HCT116 (cell line): ENCODE measurements at regions not wholly inside any gene's neighbourhood (a gene's known extent, or its start where the extent isn't known, plus 50 kb on each side); places are given as distances from the start of the nearest gene placed in this dataset.
A peak's percentile ranks its signal among the peaks of the same experiment; 100 is the strongest.

Experiments used
- ATAC-seq: fragments of 200-7000 bp; cut with Tn5 transposase; 2 replicates; pipeline ENCODE4 v1.9.1; 2020; ENCODE audit warnings: mild to moderate bottlenecking, moderate library complexity
- BruUV-seq: library from RNA; stranded (reverse); fragments of 400-500 nt; replicated peaks from 2 replicates; lab custom pipeline; 2021; lab: Mats Ljungman, UMichigan
- CTCF ChIA-PET: fragments of 300-600 bp; sonication (Branson Sonifier 250); formaldehyde crosslinking; loops from one replicate; lab custom pipeline; 2021; ENCODE audit warnings: antibody characterized with exemption; lab: Charles Lee
- POLR2A ChIA-PET: fragments of 300-600, 350-600 bp; sonication (Branson Sonifier 250); formaldehyde crosslinking; loops from one replicate; lab custom pipeline; 2021; ENCODE audit warnings: antibody characterized with exemption; lab: Charles Lee
- RAD21 ChIA-PET, 2 experiments: fragments of 300-600 bp; sonication (Branson Sonifier 250); formaldehyde crosslinking; loops; one replicate each; lab custom pipeline; 2023; ENCODE audit warnings: low total read pairs in 2 of 2; ENCODE audit not compliant: uncharacterized antibody in 2 of 2, unreplicated experiment in 2 of 2, low non-redundant PET in 1 of 2; lab: Charles Lee
- DNase-seq: peaks from one replicate; pipeline ENCODE4 v3.0.0-alpha.2; 2010; ENCODE audit warnings: low read depth, low spot score
- H2AFZ ChIP-seq: fragments of 200-600 bp; shearing (Covaris generic), sonication (generic); 2 replicates; pipeline ENCODE4 v1.6.1; 2017; ENCODE audit warnings: low read depth, mixed run types, mixed read lengths, antibody characterized with exemption, low read length; ENCODE audit not compliant: poor library complexity, severe bottlenecking
- H3K27ac ChIP-seq: 2 replicates; pipeline ENCODE4 v1.5.1; 2012; ENCODE audit warnings: low read depth, low read length
- H3K27me3 ChIP-seq: fragments of 200-600 bp; sonication (generic); 2 replicates; pipeline ENCODE4 v1.6.1; 2016; ENCODE audit warnings: mixed run types, low read length, mixed read lengths; ENCODE audit not compliant: insufficient read depth
- H3K36me3 ChIP-seq, 2 experiments: fragments of 200-500 bp in 1 of 2; fragments of 200-600 bp in 1 of 2; sonication (Bioruptor generic) in 1 of 2; sonication (generic) in 1 of 2; 2 replicates each; pipeline versions ENCODE4 v1.5.1 to v1.6.1; 2014 to 2016; ENCODE audit warnings: low read length in 2 of 2, inconsistent platforms in 1 of 2, mixed read lengths in 1 of 2, mixed run types in 1 of 2; ENCODE audit not compliant: insufficient read depth in 2 of 2, control insufficient read depth in 1 of 2
- H3K4me1 ChIP-seq, 2 experiments: fragments of 200-600 bp in 1 of 2; sonication (generic) in 1 of 2; 2 replicates each; pipeline versions ENCODE4 v1.5.1 to v1.6.1; 2012 to 2017; ENCODE audit warnings: low read length in 2 of 2, inconsistent platforms in 1 of 2, mild to moderate bottlenecking in 1 of 2, mixed read lengths in 1 of 2, mixed run types in 1 of 2, moderate library complexity in 1 of 2; ENCODE audit not compliant: insufficient read depth in 2 of 2, control insufficient read depth in 1 of 2
- H3K4me2 ChIP-seq: fragments of 200-600 bp; sonication (generic); 2 replicates; pipeline ENCODE4 v1.6.1; 2017; ENCODE audit warnings: mixed run types, low read length, mixed read lengths
- H3K4me3 ChIP-seq, 2 experiments: fragments of 200-600 bp in 1 of 2; sonication (generic) in 1 of 2; replicated peaks in 1 of 2; 2 replicates each; pipeline ENCODE4 v1.5.1; 2011 to 2016; ENCODE audit warnings: low read length in 2 of 2, control low read depth in 1 of 2, low read depth in 1 of 2, mild to moderate bottlenecking in 1 of 2, mixed read lengths in 1 of 2, mixed run types in 1 of 2
- H3K79me2 ChIP-seq: fragments of 200-600 bp; sonication (generic); 2 replicates; pipeline ENCODE4 v1.6.1; 2017; ENCODE audit warnings: mild to moderate bottlenecking, mixed run types, low read length, moderate library complexity, mixed read lengths; ENCODE audit not compliant: insufficient read depth
- H3K9ac ChIP-seq: fragments of 200-600 bp; sonication (generic); 2 replicates; pipeline ENCODE4 v1.6.1; 2016; ENCODE audit warnings: low read length, mixed read lengths
- H3K9me2 ChIP-seq: fragments of 200-600 bp; sonication (generic), shearing (Covaris generic); 2 replicates; pipeline ENCODE4 v1.6.1; 2017; ENCODE audit warnings: mixed run types, mild to moderate bottlenecking, moderate library complexity; ENCODE audit not compliant: insufficient read depth
- H3K9me3 ChIP-seq, 2 experiments: fragments of 200-500 bp in 1 of 2; fragments of 200-600 bp in 1 of 2; sonication (Bioruptor generic) in 1 of 2; sonication (generic) in 1 of 2; 2 replicates each; pipeline ENCODE4 v1.6.1; 2014 to 2017; ENCODE audit warnings: low read length in 2 of 2, mixed read lengths in 2 of 2, inconsistent platforms in 1 of 2, low read depth in 1 of 2, mild to moderate bottlenecking in 1 of 2, mixed run types in 1 of 2, moderate library complexity in 1 of 2; ENCODE audit not compliant: control insufficient read depth in 1 of 2, insufficient read depth in 1 of 2
- H4K20me1 ChIP-seq: fragments of 200-600 bp; sonication (generic), shearing (Covaris generic); 2 replicates; pipeline ENCODE4 v1.6.1; 2017; ENCODE audit warnings: mixed run types, mild to moderate bottlenecking, moderate library complexity; ENCODE audit not compliant: insufficient read depth
- ELF1 ChIP-seq: IDR thresholded peaks from 2 replicates; pipeline ENCODE4 v1.6.1; 2012; ENCODE audit warnings: low read depth, borderline replicate concordance
- RAD21 ChIP-seq: IDR thresholded peaks from 2 replicates; pipeline ENCODE4 v1.6.1; 2012; ENCODE audit warnings: low read depth, mild to moderate bottlenecking
- SP1 ChIP-seq: IDR thresholded peaks from 2 replicates; pipeline ENCODE4 v1.6.1; 2012; ENCODE audit warnings: low read depth
- SRF ChIP-seq: IDR thresholded peaks from 2 replicates; pipeline ENCODE4 v1.6.1; 2012; ENCODE audit warnings: low read depth
- YY1 ChIP-seq: IDR thresholded peaks from 2 replicates; pipeline ENCODE4 v1.6.1; 2011; ENCODE audit warnings: low read length, low read depth, moderate library complexity, mild to moderate bottlenecking; ENCODE audit not compliant: insufficient replicate concordance; ENCODE audit errors: extremely low read depth
- ZFX ChIP-seq: fragments of 450-650 bp; IDR thresholded peaks from 2 replicates; pipeline ENCODE4 v1.6.1; 2017
- ZNF274 ChIP-seq: fragments of 200-500 bp; sonication (Bioruptor generic); IDR thresholded peaks from 2 replicates; pipeline ENCODE4 v1.6.1; 2014; ENCODE audit warnings: mild to moderate bottlenecking, low read depth, low read length, inconsistent platforms
- intact Hi-C: fragments of 100-400 bp; cut with micrococcal nuclease; formaldehyde crosslinking; loops from 2 replicates; pipeline ENCODE4 v1.10.0; 2022
- TF ChIP-seq, protein P1 (sequence below): IDR thresholded peaks from 2 replicates; pipeline ENCODE4 v1.6.1; 2011; ENCODE audit warnings: mild to moderate bottlenecking, low read length, moderate library complexity; ENCODE audit not compliant: insufficient replicate concordance; ENCODE audit errors: extremely low read depth
- TF ChIP-seq, protein P2 (sequence below): IDR thresholded peaks from 2 replicates; pipeline ENCODE4 v1.6.1; 2012; ENCODE audit warnings: low read depth
- TF ChIP-seq, protein P3 (sequence below): IDR thresholded peaks from 2 replicates; pipeline ENCODE4 v1.6.1; 2012
- TF ChIP-seq, protein P4 (sequence below), 3 experiments: fragments of 200-600 bp in 1 of 3; sonication (generic) in 1 of 3; IDR thresholded peaks in 2 of 3; conservative IDR thresholded peaks in 1 of 3; 2 replicates each; pipeline ENCODE4 v1.5.1; 2012 to 2017; ENCODE audit warnings: low read depth in 2 of 3, low read length in 2 of 3, antibody characterized with exemption in 1 of 3, borderline replicate concordance in 1 of 3, control low read depth in 1 of 3, mild to moderate bottlenecking in 1 of 3, mixed read lengths in 1 of 3, mixed run types in 1 of 3, moderate library complexity in 1 of 3; ENCODE audit not compliant: insufficient read depth in 1 of 3

DNA sequence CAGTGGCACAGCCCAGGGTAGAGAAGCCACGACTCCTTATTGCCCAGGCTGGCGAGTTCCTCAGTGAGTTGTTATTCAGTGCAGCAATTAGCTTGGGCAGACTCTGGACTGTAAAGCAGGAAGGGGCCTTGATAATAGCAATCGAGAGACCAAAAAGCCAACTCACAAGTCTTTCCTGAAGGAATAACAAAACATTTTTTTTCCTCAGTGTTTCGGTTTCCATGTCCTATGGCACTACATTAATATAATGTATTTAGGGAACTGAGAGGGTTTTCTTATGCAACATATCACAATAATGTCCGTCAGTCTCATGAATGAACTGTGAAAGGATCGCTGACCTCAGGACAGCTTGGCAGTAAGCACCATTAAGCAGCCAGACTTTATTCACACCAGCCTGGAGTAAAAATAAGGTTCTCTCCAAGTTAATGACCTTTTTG, 248.9 kb upstream of the TBL1XR1 start (continued):
- TF ChIP-seq, protein P1, sequence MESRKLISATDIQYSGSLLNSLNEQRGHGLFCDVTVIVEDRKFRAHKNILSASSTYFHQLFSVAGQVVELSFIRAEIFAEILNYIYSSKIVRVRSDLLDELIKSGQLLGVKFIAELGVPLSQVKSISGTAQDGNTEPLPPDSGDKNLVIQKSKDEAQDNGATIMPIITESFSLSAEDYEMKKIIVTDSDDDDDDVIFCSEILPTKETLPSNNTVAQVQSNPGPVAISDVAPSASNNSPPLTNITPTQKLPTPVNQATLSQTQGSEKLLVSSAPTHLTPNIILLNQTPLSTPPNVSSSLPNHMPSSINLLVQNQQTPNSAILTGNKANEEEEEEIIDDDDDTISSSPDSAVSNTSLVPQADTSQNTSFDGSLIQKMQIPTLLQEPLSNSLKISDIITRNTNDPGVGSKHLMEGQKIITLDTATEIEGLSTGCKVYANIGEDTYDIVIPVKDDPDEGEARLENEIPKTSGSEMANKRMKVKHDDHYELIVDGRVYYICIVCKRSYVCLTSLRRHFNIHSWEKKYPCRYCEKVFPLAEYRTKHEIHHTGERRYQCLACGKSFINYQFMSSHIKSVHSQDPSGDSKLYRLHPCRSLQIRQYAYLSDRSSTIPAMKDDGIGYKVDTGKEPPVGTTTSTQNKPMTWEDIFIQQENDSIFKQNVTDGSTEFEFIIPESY, result no peak
- TF ChIP-seq ZFX (no peak), SRF (no peak), YY1 (no peak), ZNF274 (no peak)

DNA sequence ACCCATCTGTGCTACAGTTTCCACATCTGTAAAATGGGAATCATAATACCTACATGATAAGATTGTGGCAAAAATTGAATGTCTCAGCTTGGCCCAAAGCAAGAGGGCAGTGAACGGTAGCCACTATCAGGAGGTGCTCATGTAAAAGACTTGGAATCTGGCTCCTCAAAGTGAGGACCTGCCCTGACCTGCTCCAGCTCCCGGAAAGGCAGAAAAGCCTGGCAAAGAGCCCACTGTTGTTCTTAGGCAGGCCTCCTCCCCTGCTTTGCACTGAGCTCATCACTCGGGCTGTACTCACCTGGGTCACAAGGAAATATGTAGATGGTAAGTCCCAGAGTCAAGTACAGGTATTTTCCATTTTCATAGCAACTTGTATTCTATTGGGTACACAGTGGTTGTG, 250.7 kb upstream of the TBL1XR1 start:
- Histone ChIP-seq H3K27ac (no peak overlapping the region), H3K27me3 (no peaks in the 10 kb centered on the region), H3K9me2 (no peaks in the 10 kb centered on the region), H4K20me1 (no peaks in the 10 kb centered on the region), H3K4me2 (peak overlapping the region; percentile 52), H2AFZ (peak overlapping the region; percentile 41), H3K9me3 (no peaks in the 10 kb centered on the region), H3K4me1 (peaks cover 21 to 24% of the 10 kb centered on the region in 2 experiments; a peak in 3 of 4 replicates), H3K36me3 (no peaks in the 10 kb centered on the region), H3K79me2 (no peaks in the 10 kb centered on the region), H3K4me3 (no peak overlapping the region), H3K9ac (no peak overlapping the region)
- intact Hi-C loops, result no loop called here
- DNase-seq (peak; percentile 21), ATAC-seq (peak; percentile 82)
- ChIA-PET CTCF (no interaction called here), POLR2A (no interaction called here), RAD21 (no interaction called here)
- TF ChIP-seq RAD21 (0 out of 2 replicates have a peak, but pooled peaks have one; percentile 14), ELF1 (no peak), SP1 (peak; percentile 24; the same call in 1 of the 2 replicates)
- TF ChIP-seq, protein P2, sequence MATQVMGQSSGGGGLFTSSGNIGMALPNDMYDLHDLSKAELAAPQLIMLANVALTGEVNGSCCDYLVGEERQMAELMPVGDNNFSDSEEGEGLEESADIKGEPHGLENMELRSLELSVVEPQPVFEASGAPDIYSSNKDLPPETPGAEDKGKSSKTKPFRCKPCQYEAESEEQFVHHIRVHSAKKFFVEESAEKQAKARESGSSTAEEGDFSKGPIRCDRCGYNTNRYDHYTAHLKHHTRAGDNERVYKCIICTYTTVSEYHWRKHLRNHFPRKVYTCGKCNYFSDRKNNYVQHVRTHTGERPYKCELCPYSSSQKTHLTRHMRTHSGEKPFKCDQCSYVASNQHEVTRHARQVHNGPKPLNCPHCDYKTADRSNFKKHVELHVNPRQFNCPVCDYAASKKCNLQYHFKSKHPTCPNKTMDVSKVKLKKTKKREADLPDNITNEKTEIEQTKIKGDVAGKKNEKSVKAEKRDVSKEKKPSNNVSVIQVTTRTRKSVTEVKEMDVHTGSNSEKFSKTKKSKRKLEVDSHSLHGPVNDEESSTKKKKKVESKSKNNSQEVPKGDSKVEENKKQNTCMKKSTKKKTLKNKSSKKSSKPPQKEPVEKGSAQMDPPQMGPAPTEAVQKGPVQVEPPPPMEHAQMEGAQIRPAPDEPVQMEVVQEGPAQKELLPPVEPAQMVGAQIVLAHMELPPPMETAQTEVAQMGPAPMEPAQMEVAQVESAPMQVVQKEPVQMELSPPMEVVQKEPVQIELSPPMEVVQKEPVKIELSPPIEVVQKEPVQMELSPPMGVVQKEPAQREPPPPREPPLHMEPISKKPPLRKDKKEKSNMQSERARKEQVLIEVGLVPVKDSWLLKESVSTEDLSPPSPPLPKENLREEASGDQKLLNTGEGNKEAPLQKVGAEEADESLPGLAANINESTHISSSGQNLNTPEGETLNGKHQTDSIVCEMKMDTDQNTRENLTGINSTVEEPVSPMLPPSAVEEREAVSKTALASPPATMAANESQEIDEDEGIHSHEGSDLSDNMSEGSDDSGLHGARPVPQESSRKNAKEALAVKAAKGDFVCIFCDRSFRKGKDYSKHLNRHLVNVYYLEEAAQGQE, result no peak
- TF ChIP-seq, protein P3, sequence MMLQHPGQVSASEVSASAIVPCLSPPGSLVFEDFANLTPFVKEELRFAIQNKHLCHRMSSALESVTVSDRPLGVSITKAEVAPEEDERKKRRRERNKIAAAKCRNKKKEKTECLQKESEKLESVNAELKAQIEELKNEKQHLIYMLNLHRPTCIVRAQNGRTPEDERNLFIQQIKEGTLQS, result no peak
- TF ChIP-seq, protein P4, sequence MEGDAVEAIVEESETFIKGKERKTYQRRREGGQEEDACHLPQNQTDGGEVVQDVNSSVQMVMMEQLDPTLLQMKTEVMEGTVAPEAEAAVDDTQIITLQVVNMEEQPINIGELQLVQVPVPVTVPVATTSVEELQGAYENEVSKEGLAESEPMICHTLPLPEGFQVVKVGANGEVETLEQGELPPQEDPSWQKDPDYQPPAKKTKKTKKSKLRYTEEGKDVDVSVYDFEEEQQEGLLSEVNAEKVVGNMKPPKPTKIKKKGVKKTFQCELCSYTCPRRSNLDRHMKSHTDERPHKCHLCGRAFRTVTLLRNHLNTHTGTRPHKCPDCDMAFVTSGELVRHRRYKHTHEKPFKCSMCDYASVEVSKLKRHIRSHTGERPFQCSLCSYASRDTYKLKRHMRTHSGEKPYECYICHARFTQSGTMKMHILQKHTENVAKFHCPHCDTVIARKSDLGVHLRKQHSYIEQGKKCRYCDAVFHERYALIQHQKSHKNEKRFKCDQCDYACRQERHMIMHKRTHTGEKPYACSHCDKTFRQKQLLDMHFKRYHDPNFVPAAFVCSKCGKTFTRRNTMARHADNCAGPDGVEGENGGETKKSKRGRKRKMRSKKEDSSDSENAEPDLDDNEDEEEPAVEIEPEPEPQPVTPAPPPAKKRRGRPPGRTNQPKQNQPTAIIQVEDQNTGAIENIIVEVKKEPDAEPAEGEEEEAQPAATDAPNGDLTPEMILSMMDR (IDR thresholded peaks at IDR 0.05 in 2 of 3, conservative IDR thresholded peaks at IDR 0.05 in 1 of 3; ENCODE audit: borderline replicate concordance in 1 of 3, insufficient read depth in 1 of 3, low read depth in 2 of 3, low read length in 2 of 3), result no peak
- BruUV-seq, result no TSS peak
